DOHH2 (cell line): ENCODE measurements at regions not wholly inside any gene's neighbourhood (a gene's known extent, or its start where the extent isn't known, plus 50 kb on each side); places are given as distances from the start of the nearest gene placed in this dataset.
"Not testable (repeated sequence)": the region's sequence is repeated elsewhere in the genome, so short reads cannot be mapped to it uniquely, and the experiment has no call there.

Experiments used
- EZH2phosphoT487 ChIP-seq: fragments of 200-600 bp; sonication (generic); IDR thresholded peaks from 2 replicates; pipeline ENCODE4 v1.6.1; 2017; ENCODE audit warnings: borderline replicate concordance, mild to moderate bottlenecking, antibody characterized with exemption, low read length, moderate library complexity, mixed read lengths
- TF ChIP-seq, protein P1 (sequence below): fragments of 200-600 bp; sonication (generic); IDR thresholded peaks from one replicate; pipeline ENCODE4 v1.5.1; 2014; ENCODE audit warnings: antibody characterized with exemption, mild to moderate bottlenecking, low read depth, low read length; ENCODE audit not compliant: poor library complexity, severe bottlenecking

DNA sequence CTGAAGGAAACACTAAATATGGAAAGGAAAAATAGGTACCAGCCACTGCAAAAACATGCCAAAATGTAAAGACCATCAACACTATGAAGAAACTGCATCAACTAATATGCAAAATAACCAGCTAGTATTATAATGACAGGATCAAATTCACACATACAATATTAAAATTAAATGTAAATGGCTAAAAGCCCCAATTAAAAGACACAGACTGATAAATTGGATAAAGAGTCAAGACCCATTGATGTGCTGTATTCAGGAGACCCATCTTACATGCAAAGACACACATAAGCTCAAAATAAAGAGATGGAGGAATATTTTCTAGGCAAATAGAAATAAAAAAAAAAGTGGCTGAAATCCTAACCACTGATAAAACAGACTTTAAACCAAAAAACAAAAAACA lies 427.5 kb upstream of the ADGRB3 start:
- TF ChIP-seq, protein P1, sequence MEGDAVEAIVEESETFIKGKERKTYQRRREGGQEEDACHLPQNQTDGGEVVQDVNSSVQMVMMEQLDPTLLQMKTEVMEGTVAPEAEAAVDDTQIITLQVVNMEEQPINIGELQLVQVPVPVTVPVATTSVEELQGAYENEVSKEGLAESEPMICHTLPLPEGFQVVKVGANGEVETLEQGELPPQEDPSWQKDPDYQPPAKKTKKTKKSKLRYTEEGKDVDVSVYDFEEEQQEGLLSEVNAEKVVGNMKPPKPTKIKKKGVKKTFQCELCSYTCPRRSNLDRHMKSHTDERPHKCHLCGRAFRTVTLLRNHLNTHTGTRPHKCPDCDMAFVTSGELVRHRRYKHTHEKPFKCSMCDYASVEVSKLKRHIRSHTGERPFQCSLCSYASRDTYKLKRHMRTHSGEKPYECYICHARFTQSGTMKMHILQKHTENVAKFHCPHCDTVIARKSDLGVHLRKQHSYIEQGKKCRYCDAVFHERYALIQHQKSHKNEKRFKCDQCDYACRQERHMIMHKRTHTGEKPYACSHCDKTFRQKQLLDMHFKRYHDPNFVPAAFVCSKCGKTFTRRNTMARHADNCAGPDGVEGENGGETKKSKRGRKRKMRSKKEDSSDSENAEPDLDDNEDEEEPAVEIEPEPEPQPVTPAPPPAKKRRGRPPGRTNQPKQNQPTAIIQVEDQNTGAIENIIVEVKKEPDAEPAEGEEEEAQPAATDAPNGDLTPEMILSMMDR = not testable (repeated sequence)
- not testable (repeated sequence) for TF ChIP-seq EZH2phosphoT487
